ENCODE measurements at regions not wholly inside any gene's neighbourhood (a gene's known extent, or its start where the extent isn't known, plus 50 kb on each side); places are given as distances from the start of the nearest gene placed in this dataset.

GRCh38 chr5:8457187-8458037 is 588.5 kb downstream of the MTRR start:
- TF ChIP-seq, protein P1, sequence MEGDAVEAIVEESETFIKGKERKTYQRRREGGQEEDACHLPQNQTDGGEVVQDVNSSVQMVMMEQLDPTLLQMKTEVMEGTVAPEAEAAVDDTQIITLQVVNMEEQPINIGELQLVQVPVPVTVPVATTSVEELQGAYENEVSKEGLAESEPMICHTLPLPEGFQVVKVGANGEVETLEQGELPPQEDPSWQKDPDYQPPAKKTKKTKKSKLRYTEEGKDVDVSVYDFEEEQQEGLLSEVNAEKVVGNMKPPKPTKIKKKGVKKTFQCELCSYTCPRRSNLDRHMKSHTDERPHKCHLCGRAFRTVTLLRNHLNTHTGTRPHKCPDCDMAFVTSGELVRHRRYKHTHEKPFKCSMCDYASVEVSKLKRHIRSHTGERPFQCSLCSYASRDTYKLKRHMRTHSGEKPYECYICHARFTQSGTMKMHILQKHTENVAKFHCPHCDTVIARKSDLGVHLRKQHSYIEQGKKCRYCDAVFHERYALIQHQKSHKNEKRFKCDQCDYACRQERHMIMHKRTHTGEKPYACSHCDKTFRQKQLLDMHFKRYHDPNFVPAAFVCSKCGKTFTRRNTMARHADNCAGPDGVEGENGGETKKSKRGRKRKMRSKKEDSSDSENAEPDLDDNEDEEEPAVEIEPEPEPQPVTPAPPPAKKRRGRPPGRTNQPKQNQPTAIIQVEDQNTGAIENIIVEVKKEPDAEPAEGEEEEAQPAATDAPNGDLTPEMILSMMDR (conservative IDR thresholded peaks at IDR 0.05 in 1 of 2, IDR thresholded peaks at IDR 0.05 in 1 of 2; ENCODE audit: extremely low read depth in 1 of 2, insufficient read depth in 1 of 2, low read depth in 1 of 2, low read length in 2 of 2): no peak
- no peak for TF ChIP-seq EZH2 (IDR thresholded peaks at IDR 0.05; ENCODE audit: borderline replicate concordance, low read length)
